ENCODE measurements at regions not wholly inside any gene's neighbourhood (a gene's known extent, or its start where the extent isn't known, plus 50 kb on each side); places are given as distances from the start of the nearest gene placed in this dataset.
"Not testable (repeated sequence)": the region's sequence is repeated elsewhere in the genome, so short reads cannot be mapped to it uniquely, and the experiment has no call there.

- WGBS, 5 donors: 75 to 85% (median 81%) methylated on average over 5 of the region's 5 CpGs
- no peak for DNase-seq
- H3K4me3 ChIP-seq: no peak overlapping the region
- H3K4me1 ChIP-seq: no peaks in the 10 kb centered on the region
- no peaks in the 10 kb centered on the region for H3K9me3 ChIP-seq
- TF ChIP-seq POLR2AphosphoS5 (IDR thresholded peaks at IDR 0.05) (no peak), CTCF (IDR thresholded peaks at IDR 0.05 in 8 of 11, conservative IDR thresholded peaks at IDR 0.05 in 3 of 11) (no peak), POLR2A (IDR thresholded peaks at IDR 0.05) (no peak)
- H3K36me3 ChIP-seq: no peaks in the 10 kb centered on the region
- no peak overlapping the region for H3K27ac ChIP-seq
- intact Hi-C loops (cut with DNase I; ENCODE audit: low total_unique reads): no loop called here
- H3K27me3 ChIP-seq (replicated peaks in 1 of 7): no peaks in the 10 kb centered on the region
Observed at GRCh38 chr2:109712746-109713145, 81.4 kb upstream of the RGPD5 start.

GRCh38 chr2:109715313-109715805 is 78.7 kb upstream of the RGPD5 start:
- intact Hi-C loops (cut with DNase I; ENCODE audit: low total_unique reads): loop anchor here (5.0 kb wide), 1 partner anchor 168 kb away; no protein-coding TSS in a partner anchor

GRCh38 chr2:109716596-109716995 is 77.5 kb upstream of the RGPD5 start:
- 79 to 96% (median 93%) methylated on average over 4 of the region's 4 CpGs for WGBS, 5 donors
- intact Hi-C loops (cut with DNase I; ENCODE audit: low total_unique reads): loop anchor here (5.0 kb wide), 1 partner anchor 169 kb away; no protein-coding TSS in a partner anchor
- H3K4me1 ChIP-seq; H3K27ac ChIP-seq; H3K4me3 ChIP-seq; H3K9me3 ChIP-seq; H3K36me3 ChIP-seq; H3K27me3 ChIP-seq (replicated peaks in 1 of 7): not testable (repeated sequence)
- peak; percentile 20 for DNase-seq

More at GRCh38 chr2:109715313-109715805, 78.7 kb upstream of the RGPD5 start:
- H3K4me3 ChIP-seq: no peak overlapping the region
- H3K4me1 ChIP-seq: no peaks in the 10 kb centered on the region
- no peaks in the 10 kb centered on the region for H3K27me3 ChIP-seq (replicated peaks in 1 of 7)
- peak in 8 of 11 experiments; percentile 32 to 57 (median 44) for TF ChIP-seq CTCF (IDR thresholded peaks at IDR 0.05 in 8 of 11, conservative IDR thresholded peaks at IDR 0.05 in 3 of 11)
- no peak for TF ChIP-seq POLR2A (IDR thresholded peaks at IDR 0.05)
- TF ChIP-seq POLR2AphosphoS5 (IDR thresholded peaks at IDR 0.05): no peak
- H3K27ac ChIP-seq: no peak overlapping the region
- H3K9me3 ChIP-seq: peaks cover 0 to 6% (median 0%) of the 10 kb centered on the region in 8 donors
- no peaks in the 10 kb centered on the region for H3K36me3 ChIP-seq
- WGBS, 5 donors: 41 to 67% (median 55%) methylated on average over 1 of the region's 1 CpG
- peak; percentile 24 for DNase-seq

GRCh38 chr2:109718139-109718538 is 76.0 kb upstream of the RGPD5 start:
- intact Hi-C loops (cut with DNase I; ENCODE audit: low total_unique reads): loop anchor here (5.0 kb wide), 1 partner anchor 171 kb away; no protein-coding TSS in a partner anchor
- peaks cover 0 to 6% (median 0%) of the 10 kb centered on the region in 8 donors for H3K9me3 ChIP-seq
- no peaks in the 10 kb centered on the region for H3K4me1 ChIP-seq
- H3K27me3 ChIP-seq (replicated peaks in 1 of 7): no peaks in the 10 kb centered on the region
- H3K4me3 ChIP-seq: no peak overlapping the region
- H3K27ac ChIP-seq: no peak overlapping the region
- DNase-seq: no peak
- H3K36me3 ChIP-seq: no peaks in the 10 kb centered on the region
- WGBS, 5 donors: 94 to 100% (median 96%) methylated on average over 2 of the region's 2 CpGs
- TF ChIP-seq POLR2A (IDR thresholded peaks at IDR 0.05): no peak
- no peak for TF ChIP-seq CTCF (IDR thresholded peaks at IDR 0.05 in 8 of 11, conservative IDR thresholded peaks at IDR 0.05 in 3 of 11)
- no peak for TF ChIP-seq POLR2AphosphoS5 (IDR thresholded peaks at IDR 0.05)
